A549 (cell line): ENCODE measurements at regions not wholly inside any gene's neighbourhood (a gene's known extent, or its start where the extent isn't known, plus 50 kb on each side); places are given as distances from the start of the nearest gene placed in this dataset.
A peak's percentile ranks its signal among the peaks of the same experiment; 100 is the strongest.

Experiments used
- ATAC-seq, 2 experiments: fragments of 200-7000 bp in 1 of 2; fragments of >200 bp in 1 of 2; cut with Nextera tagmentation in 1 of 2; cut with Tn5 transposase in 1 of 2; 3 replicates each; pipeline versions ENCODE4 v1.8.0 to v1.9.1; 2018 to 2020; ENCODE audit warnings: mild to moderate bottlenecking in 1 of 2, moderate library complexity in 1 of 2
- CTCF ChIA-PET: fragments of 300-600 bp; sonication (Branson Sonifier 250); formaldehyde crosslinking; extraction: SDS; loops from one replicate; lab custom pipeline; 2021; ENCODE audit warnings: antibody characterized with exemption, inconsistent platforms; lab: Yijun Ruan, JAX
- POLR2A ChIA-PET: fragments of 350-600 bp; formaldehyde crosslinking; extraction: SDS; loops from one replicate; lab custom pipeline; 2021; ENCODE audit warnings: antibody characterized with exemption, inconsistent platforms; lab: Yijun Ruan, JAX
- DNase-seq, 2 experiments: peaks; one replicate each; pipeline versions ENCODE4 v3.0.0 to v3.0.0-alpha.2; 2011 to 2016; ENCODE audit warnings: low read depth in 1 of 2, low spot score in 1 of 2
- FAIRE-seq: peaks from 2 replicates; lab custom pipeline; 2011; peaks lifted over from hg19 to GRCh38; lab: Jason Lieb, UNC
- H3K27ac ChIP-seq, 2 experiments: fragments of >200 bp; sonication (Bioruptor Twin); formaldehyde crosslinking; 3 replicates each; pipeline ENCODE4 v1.5.1; 2016 to 2017
- H3K4me1 ChIP-seq: fragments of >200 bp; sonication (Bioruptor Twin); formaldehyde crosslinking; 3 replicates; pipeline ENCODE4 v1.6.1; 2016
- H3K4me2 ChIP-seq: fragments of >200 bp; sonication (Bioruptor Twin); formaldehyde crosslinking; 3 replicates; pipeline ENCODE4 v1.6.1; 2016
- H3K4me3 ChIP-seq: fragments of >200 bp; sonication (Bioruptor Twin); formaldehyde crosslinking; 3 replicates; pipeline ENCODE4 v1.5.1; 2016
- H3K9me3 ChIP-seq: fragments of >200 bp; sonication (Bioruptor Twin); formaldehyde crosslinking; 3 replicates; pipeline ENCODE4 v1.6.1; 2016
- BHLHE40 ChIP-seq: IDR thresholded peaks from 2 replicates; pipeline ENCODE4 v1.6.1; 2012; ENCODE audit warnings: low read depth, low read length, inconsistent platforms
- CBX8 ChIP-seq: fragments of 200-600 bp; sonication (generic); IDR thresholded peaks from 2 replicates; pipeline ENCODE4 v1.6.1; 2016
- CEBPB ChIP-seq, 2 experiments: fragments of >200 bp in 1 of 2; sonication (Bioruptor Twin) in 1 of 2; formaldehyde crosslinking in 1 of 2; IDR thresholded peaks; 2 replicates each; pipeline ENCODE4 v1.6.1; 2012 to 2016
- EHF ChIP-seq: fragments of 250-450 bp; sonication (Bioruptor Pico); IDR thresholded peaks from 2 replicates; pipeline ENCODE4 v1.5.0; 2020; ENCODE audit warnings: mild to moderate bottlenecking
- HDAC2 ChIP-seq: fragments of 200-600 bp; sonication (generic); IDR thresholded peaks from 2 replicates; pipeline ENCODE4 v1.6.1; 2016
- JUNB ChIP-seq: fragments of >200 bp; sonication (Bioruptor Twin); formaldehyde crosslinking; IDR thresholded peaks from 2 replicates; pipeline ENCODE4 v1.6.1; 2016
- MAFK ChIP-seq: fragments of 450-650 bp; IDR thresholded peaks from 2 replicates; pipeline ENCODE4 v1.6.1; 2014; ENCODE audit not compliant: partially characterized antibody
- NR3C1 ChIP-seq: fragments of >200 bp; sonication (Bioruptor Twin); formaldehyde crosslinking; IDR thresholded peaks from 3 replicates; pipeline ENCODE4 v1.6.1; 2017
- POLR2AphosphoS2 ChIP-seq: conservative IDR thresholded peaks from 2 replicates; pipeline ENCODE4 v1.6.1; 2012; ENCODE audit warnings: low read length, improper control_type of control experiment, inconsistent platforms
- RARB ChIP-seq: fragments of 250-450 bp; sonication (Bioruptor Pico); IDR thresholded peaks from 2 replicates; pipeline ENCODE4 v1.8.0; 2021; ENCODE audit warnings: mild to moderate bottlenecking, moderate library complexity
- SMC3 ChIP-seq: fragments of >200 bp; sonication (Bioruptor Twin); formaldehyde crosslinking; IDR thresholded peaks from 3 replicates; pipeline ENCODE4 v1.6.1; 2018; ENCODE audit warnings: inconsistent platforms
- TP53 ChIP-seq: fragments of 250-450 bp; sonication (Bioruptor Pico); IDR thresholded peaks from 2 replicates; pipeline ENCODE4 v1.5.0; 2021; ENCODE audit warnings: mild to moderate bottlenecking, moderate library complexity
- WGBS: methylation state at CpG from one replicate; pipeline ENCODE4 v1.1.6; 2017; ENCODE audit errors: missing lambda C conversion rate; 5-methylcytosine and 5-hydroxymethylcytosine counted together
- TF ChIP-seq, protein P1 (sequence below): fragments of >200 bp; sonication (Bioruptor Twin); formaldehyde crosslinking; IDR thresholded peaks from 3 replicates; pipeline ENCODE4 v1.5.1; 2016
- TF ChIP-seq, protein P2 (sequence below): fragments of 200-600 bp; sonication (generic); IDR thresholded peaks from 2 replicates; pipeline ENCODE4 v1.6.1; 2016; ENCODE audit warnings: antibody characterized with exemption, mild to moderate bottlenecking, moderate library complexity

DNA sequence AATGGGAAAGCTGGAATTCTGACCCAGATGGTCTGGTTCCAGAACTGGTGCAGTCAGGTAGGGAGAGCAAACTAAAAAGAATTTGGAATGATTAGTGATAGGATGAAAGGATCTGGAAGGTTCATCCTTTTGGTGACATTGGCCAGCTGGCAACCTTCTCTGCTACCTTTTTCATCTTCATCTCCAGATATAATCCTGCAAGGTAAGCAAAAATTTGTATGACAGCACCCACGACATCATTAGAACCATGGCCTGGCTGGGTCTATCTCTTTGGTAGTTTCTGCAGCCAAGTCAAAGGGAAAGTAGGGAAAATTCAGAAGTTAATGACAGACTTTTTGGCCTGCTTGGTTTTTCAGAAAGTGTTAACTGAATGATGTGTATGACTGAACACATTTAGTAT is 188.9 kb upstream of the MALRD1 start:
- ATAC-seq (no peak), DNase-seq (no peak), FAIRE-seq (no peak)
- H3K9me3 ChIP-seq, result no peaks in the 10 kb centered on the region
- ChIA-PET POLR2A (no interaction called here), CTCF (interaction anchor here (1.1 kb wide), 1 partner anchor 170 kb away, joined by 3 read pairs; no protein-coding TSS in a partner anchor)
- no peaks in the 10 kb centered on the region for H3K4me1 ChIP-seq
- no peak overlapping the region for H3K27ac ChIP-seq
- H3K4me2 ChIP-seq, result no peak overlapping the region
- 7% methylated on average over 1 of the region's 1 CpG for WGBS
- TF ChIP-seq CBX8 (no peak), MAFK (peak; percentile 79)
- H3K4me3 ChIP-seq, result no peak overlapping the region

DNA sequence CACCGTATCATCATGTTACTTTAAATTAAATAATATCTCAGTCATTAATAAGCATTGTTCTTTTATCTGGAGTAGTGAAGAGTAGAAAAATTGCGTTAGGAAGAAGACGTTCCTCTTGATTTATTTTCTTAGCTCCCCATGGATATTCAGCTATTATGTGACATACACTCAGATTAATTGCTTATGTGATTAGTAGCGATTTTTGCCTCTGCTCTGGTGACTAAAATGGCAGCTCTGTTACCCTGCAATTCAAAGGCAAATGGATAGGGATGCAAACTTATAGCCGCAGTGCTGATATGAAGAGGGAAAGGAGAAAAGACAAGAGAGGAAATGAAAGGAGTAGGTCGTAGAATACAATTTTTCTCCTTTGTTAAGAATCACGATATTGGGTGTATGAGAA is 188.4 kb upstream of the MALRD1 start:
- Histone ChIP-seq H3K4me3 (no peak overlapping the region), H3K27ac (no peak overlapping the region)
- POLR2A ChIA-PET, result no interaction called here
- TF ChIP-seq, protein P1, sequence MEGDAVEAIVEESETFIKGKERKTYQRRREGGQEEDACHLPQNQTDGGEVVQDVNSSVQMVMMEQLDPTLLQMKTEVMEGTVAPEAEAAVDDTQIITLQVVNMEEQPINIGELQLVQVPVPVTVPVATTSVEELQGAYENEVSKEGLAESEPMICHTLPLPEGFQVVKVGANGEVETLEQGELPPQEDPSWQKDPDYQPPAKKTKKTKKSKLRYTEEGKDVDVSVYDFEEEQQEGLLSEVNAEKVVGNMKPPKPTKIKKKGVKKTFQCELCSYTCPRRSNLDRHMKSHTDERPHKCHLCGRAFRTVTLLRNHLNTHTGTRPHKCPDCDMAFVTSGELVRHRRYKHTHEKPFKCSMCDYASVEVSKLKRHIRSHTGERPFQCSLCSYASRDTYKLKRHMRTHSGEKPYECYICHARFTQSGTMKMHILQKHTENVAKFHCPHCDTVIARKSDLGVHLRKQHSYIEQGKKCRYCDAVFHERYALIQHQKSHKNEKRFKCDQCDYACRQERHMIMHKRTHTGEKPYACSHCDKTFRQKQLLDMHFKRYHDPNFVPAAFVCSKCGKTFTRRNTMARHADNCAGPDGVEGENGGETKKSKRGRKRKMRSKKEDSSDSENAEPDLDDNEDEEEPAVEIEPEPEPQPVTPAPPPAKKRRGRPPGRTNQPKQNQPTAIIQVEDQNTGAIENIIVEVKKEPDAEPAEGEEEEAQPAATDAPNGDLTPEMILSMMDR, result no peak
- TF ChIP-seq MAFK (no peak), TP53 (CRISPR knock-in tag) (no peak), RARB (no peak)
- TF ChIP-seq, all 56 proteins: peak for 0
- CTCF ChIA-PET, result no interaction called here
- DNase-seq, result no peak
- ATAC-seq, result no peak
- H3K4me2 ChIP-seq, result no peak overlapping the region
- no peaks in the 10 kb centered on the region for H3K4me1 ChIP-seq
- FAIRE-seq, result no peak
- no peaks in the 10 kb centered on the region for H3K9me3 ChIP-seq
- WGBS, result 17% methylated on average over 7 of the region's 7 CpGs

DNA sequence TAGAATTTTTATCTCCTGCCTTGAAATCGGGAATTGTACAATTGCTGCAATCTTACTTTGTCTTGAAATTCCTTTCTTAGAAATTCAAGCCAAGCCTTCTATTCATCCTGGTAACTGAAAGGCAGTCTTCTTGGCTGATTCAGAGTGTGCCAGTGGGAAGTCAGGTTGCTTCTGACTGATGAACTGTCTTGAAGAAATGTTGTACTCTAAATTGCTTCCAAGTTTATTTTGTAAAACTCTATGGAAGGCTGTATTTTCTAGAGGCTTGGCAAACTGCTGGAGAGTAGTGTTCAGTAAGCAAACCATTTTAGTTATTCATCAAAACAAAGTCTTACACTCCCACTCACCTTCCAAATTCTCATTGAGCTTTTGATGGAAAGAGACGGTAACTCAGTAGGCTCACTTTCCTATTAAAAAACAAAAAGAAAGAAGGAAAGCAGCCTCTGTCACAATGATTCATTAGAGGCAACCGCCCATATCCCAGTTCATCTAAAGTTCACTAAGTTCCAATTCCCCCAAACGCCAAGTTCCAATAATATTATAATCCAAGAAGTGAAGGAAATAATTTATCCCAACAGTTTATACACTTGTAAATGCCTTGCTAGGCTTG is 187.9 kb upstream of the MALRD1 start:
- Histone ChIP-seq H3K27ac (no peak overlapping the region), H3K9me3 (no peaks in the 10 kb centered on the region), H3K4me3 (no peak overlapping the region), H3K4me1 (no peaks in the 10 kb centered on the region), H3K4me2 (no peak overlapping the region)
- POLR2A ChIA-PET, result no interaction called here
- TF ChIP-seq POLR2AphosphoS2, result no peak
- TF ChIP-seq NR3C1, result no peak
- TF ChIP-seq RARB, result no peak
- TF ChIP-seq EHF, result no peak
- TF ChIP-seq JUNB, result no peak
- TF ChIP-seq BHLHE40, result no peak
- TF ChIP-seq, protein P2, sequence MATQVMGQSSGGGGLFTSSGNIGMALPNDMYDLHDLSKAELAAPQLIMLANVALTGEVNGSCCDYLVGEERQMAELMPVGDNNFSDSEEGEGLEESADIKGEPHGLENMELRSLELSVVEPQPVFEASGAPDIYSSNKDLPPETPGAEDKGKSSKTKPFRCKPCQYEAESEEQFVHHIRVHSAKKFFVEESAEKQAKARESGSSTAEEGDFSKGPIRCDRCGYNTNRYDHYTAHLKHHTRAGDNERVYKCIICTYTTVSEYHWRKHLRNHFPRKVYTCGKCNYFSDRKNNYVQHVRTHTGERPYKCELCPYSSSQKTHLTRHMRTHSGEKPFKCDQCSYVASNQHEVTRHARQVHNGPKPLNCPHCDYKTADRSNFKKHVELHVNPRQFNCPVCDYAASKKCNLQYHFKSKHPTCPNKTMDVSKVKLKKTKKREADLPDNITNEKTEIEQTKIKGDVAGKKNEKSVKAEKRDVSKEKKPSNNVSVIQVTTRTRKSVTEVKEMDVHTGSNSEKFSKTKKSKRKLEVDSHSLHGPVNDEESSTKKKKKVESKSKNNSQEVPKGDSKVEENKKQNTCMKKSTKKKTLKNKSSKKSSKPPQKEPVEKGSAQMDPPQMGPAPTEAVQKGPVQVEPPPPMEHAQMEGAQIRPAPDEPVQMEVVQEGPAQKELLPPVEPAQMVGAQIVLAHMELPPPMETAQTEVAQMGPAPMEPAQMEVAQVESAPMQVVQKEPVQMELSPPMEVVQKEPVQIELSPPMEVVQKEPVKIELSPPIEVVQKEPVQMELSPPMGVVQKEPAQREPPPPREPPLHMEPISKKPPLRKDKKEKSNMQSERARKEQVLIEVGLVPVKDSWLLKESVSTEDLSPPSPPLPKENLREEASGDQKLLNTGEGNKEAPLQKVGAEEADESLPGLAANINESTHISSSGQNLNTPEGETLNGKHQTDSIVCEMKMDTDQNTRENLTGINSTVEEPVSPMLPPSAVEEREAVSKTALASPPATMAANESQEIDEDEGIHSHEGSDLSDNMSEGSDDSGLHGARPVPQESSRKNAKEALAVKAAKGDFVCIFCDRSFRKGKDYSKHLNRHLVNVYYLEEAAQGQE, result no peak
- TF ChIP-seq SMC3, result no peak
- 23% methylated on average over 4 of the region's 4 CpGs for WGBS
- no peak for DNase-seq
- FAIRE-seq, result no peak
- CTCF ChIA-PET, result no interaction called here
- ATAC-seq, result no peak

DNA sequence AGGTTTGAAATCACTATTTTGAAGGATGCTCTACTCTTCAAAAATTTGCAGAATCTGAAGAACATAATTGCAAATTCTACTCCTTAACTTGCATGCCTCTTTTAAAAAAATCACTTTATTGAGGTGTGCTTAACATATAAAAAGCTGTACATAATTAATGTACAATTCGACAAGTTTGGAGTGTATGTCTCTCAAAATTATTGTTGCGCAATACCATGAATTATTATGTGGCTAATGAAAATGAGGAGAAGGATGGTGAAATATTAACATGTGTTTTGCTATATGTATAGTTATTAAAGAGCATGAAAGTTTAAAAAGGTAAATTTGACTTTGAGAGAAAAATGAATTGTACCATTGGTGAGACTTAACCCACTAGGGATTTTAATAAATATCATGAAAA is 187.2 kb upstream of the MALRD1 start:
- Histone ChIP-seq H3K4me3 (no peak overlapping the region), H3K4me2 (no peak overlapping the region), H3K27ac (no peak overlapping the region), H3K9me3 (no peaks in the 10 kb centered on the region), H3K4me1 (no peaks in the 10 kb centered on the region)
- DNase-seq (no peak), FAIRE-seq (no peak), ATAC-seq (no peak)
- no peak for TF ChIP-seq CBX8
- TF ChIP-seq CEBPB (IDR thresholded peaks at IDR 0.05), result peak; percentile 72 to 82; a peak in 3 of 4 replicates
- no peak for TF ChIP-seq HDAC2
- POLR2A ChIA-PET, result no interaction called here
- WGBS, result 51% methylated on average over 2 of the region's 2 CpGs
- CTCF ChIA-PET, result no interaction called here
